Endothelial cell of umbilical vein (primary cell): ENCODE measurements at regions not wholly inside any gene's neighbourhood (a gene's known extent, or its start where the extent isn't known, plus 50 kb on each side); places are given as distances from the start of the nearest gene placed in this dataset.

Source experiments
- CTCF ChIP-seq, 2 donors: IDR thresholded peaks; 1 replicate in 1 of 2; 2 replicates in 1 of 2; pipeline ENCODE4 v1.5.1; 2011; ENCODE audit warnings: low read length in 2 of 2, mild to moderate bottlenecking in 2 of 2, moderate library complexity in 2 of 2, control low read depth in 1 of 2, inconsistent platforms in 1 of 2, low read depth in 1 of 2; ENCODE audit not compliant: insufficient read depth in 1 of 2; ENCODE audit errors: extremely low read depth in 1 of 2
- EZH2 ChIP-seq: IDR thresholded peaks from 2 replicates; pipeline ENCODE4 v1.6.1; 2012; ENCODE audit warnings: borderline replicate concordance, low read depth, mild to moderate bottlenecking, moderate library complexity, low read length, inconsistent platforms; ENCODE audit not compliant: severe bottlenecking
- FOS ChIP-seq: IDR thresholded peaks from 2 replicates; pipeline ENCODE4 v1.6.1; 2011; ENCODE audit warnings: mild to moderate bottlenecking, low read length, moderate library complexity, borderline replicate concordance; ENCODE audit not compliant: insufficient read depth
- GATA2 ChIP-seq: IDR thresholded peaks from 2 replicates; pipeline ENCODE4 v1.7.0; 2011; ENCODE audit warnings: low read depth, mild to moderate bottlenecking, moderate library complexity, mixed read lengths, low read length; ENCODE audit not compliant: insufficient read length, insufficient read depth
- POLR2A ChIP-seq: IDR thresholded peaks from 2 replicates; pipeline ENCODE4 v1.6.1; 2012; ENCODE audit warnings: low read depth, mild to moderate bottlenecking, control low read depth, low read length
- POLR2AphosphoS5 ChIP-seq: IDR thresholded peaks from 2 replicates; pipeline ENCODE4 v1.6.1; 2012; ENCODE audit warnings: low read depth, mild to moderate bottlenecking, control low read depth, low read length, moderate library complexity; ENCODE audit not compliant: insufficient read depth

- TF ChIP-seq CTCF (IDR thresholded peaks at IDR 0.05; ENCODE audit: extremely low read depth in 1 of 2, insufficient read depth in 1 of 2, low read depth in 1 of 2, low read length in 2 of 2) = no peak
- TF ChIP-seq POLR2A = no peak
- TF ChIP-seq POLR2AphosphoS5 = no peak
- TF ChIP-seq GATA2 = no peak
- TF ChIP-seq EZH2 = no peak
- TF ChIP-seq FOS = no peak
Measured at GRCh38 chr2:15009681-15010080, 377.2 kb downstream of the LRATD1 start.
